ENCODE measurements at regions not wholly inside any gene's neighbourhood (a gene's known extent, or its start where the extent isn't known, plus 50 kb on each side); places are given as distances from the start of the nearest gene placed in this dataset.

GRCh38 chr21:36628106-36628505 is 70.8 kb upstream of the SIM2 start:
- DNase-seq (ENCODE audit: low read depth in 2 of 2), result no peak

GRCh38 chr21:36628761-36629460 is 70.0 kb upstream of the SIM2 start:
- DNase-seq (ENCODE audit: low read depth in 2 of 2), result no peak

- no peak for DNase-seq (ENCODE audit: low read depth in 2 of 2)
Observed at GRCh38 chr21:36630485-36631206, 68.3 kb upstream of the SIM2 start.

GRCh38 chr21:36636016-36636415 is 62.9 kb upstream of the SIM2 start:
- DNase-seq (ENCODE audit: low read depth in 2 of 2), result no peak

- no peak for DNase-seq (ENCODE audit: low read depth in 2 of 2)
Observed at GRCh38 chr21:36636439-36636838, 62.5 kb upstream of the SIM2 start.

- no peak for DNase-seq (ENCODE audit: low read depth in 2 of 2)
Observed at GRCh38 chr21:36639769-36640168, 59.1 kb upstream of the SIM2 start.

GRCh38 chr21:36640174-36640720 is 58.7 kb upstream of the SIM2 start:
- DNase-seq (ENCODE audit: low read depth in 2 of 2), result no peak

- no peak for DNase-seq (ENCODE audit: low read depth in 2 of 2)
Observed at GRCh38 chr21:36640721-36641244, 58.1 kb upstream of the SIM2 start.

GRCh38 chr21:36641346-36641745 is 57.6 kb upstream of the SIM2 start:
- no peak for DNase-seq (ENCODE audit: low read depth in 2 of 2)

- DNase-seq (ENCODE audit: low read depth in 2 of 2), result no peak
Observed at GRCh38 chr21:36641886-36642285, 57.0 kb upstream of the SIM2 start.

GRCh38 chr21:36642777-36643176 is 56.1 kb upstream of the SIM2 start:
- DNase-seq (ENCODE audit: low read depth in 2 of 2), result no peak

GRCh38 chr21:36643374-36644250 is 55.3 kb upstream of the SIM2 start:
- DNase-seq (ENCODE audit: low read depth in 2 of 2), result no peak

- no peak for DNase-seq (ENCODE audit: low read depth in 2 of 2)
Observed at GRCh38 chr21:36646011-36646410, 52.9 kb upstream of the SIM2 start.

- DNase-seq (ENCODE audit: low read depth in 2 of 2), result no peak
Observed at GRCh38 chr21:36646645-36647044, 52.3 kb upstream of the SIM2 start.

GRCh38 chr21:36647279-36648093 is 51.4 kb upstream of the SIM2 start:
- DNase-seq (ENCODE audit: low read depth in 2 of 2), result no peak
